ENCODE measurements at regions not wholly inside any gene's neighbourhood (a gene's known extent, or its start where the extent isn't known, plus 50 kb on each side); places are given as distances from the start of the nearest gene placed in this dataset.

- TF ChIP-seq SP1 (IDR thresholded peaks at IDR 0.05) (no peak), CTCF (IDR thresholded peaks at IDR 0.05; ENCODE audit: low read depth, low read length, missing input control) (no peak), RAD21 (IDR thresholded peaks at IDR 0.05) (no peak), JUND (IDR thresholded peaks at IDR 0.05) (no peak), REST (IDR thresholded peaks at IDR 0.05) (no peak), HNF4G (IDR thresholded peaks at IDR 0.05) (no peak), ZBTB33 (IDR thresholded peaks at IDR 0.05) (no peak), MAX (IDR thresholded peaks at IDR 0.05) (no peak)
Measured at GRCh38 chrX:63428348-63428747, 77.2 kb upstream of the SPIN4 start.

Measured in liver (tissue), 3 donors.